ENCODE measurements at regions not wholly inside any gene's neighbourhood (a gene's known extent, or its start where the extent isn't known, plus 50 kb on each side); places are given as distances from the start of the nearest gene placed in this dataset.

- H3K9me3 Mint-ChIP-seq: peaks cover 9% of the 10 kb centered on the region; the same call in 2 of the 3 replicates
- no peak overlapping the region for H2AFZ ChIP-seq
- no peaks in the 10 kb centered on the region for H3F3A ChIP-seq (replicated peaks; ENCODE audit: low read depth)
- no peaks in the 10 kb centered on the region for H3K4me1 ChIP-seq (ENCODE audit: insufficient read depth)
- peaks cover 3% of the 10 kb centered on the region; the same call in 1 of the 3 replicates for H3K36me3 Mint-ChIP-seq (ENCODE audit: low read depth)
- H4K20me1 ChIP-seq (replicated peaks; ENCODE audit: insufficient read depth): no peaks in the 10 kb centered on the region
- ATAC-seq (no peak), DNase-seq (ENCODE audit: low spot score) (no peak)
- H3K4me2 ChIP-seq: no peak overlapping the region
- H3K27ac ChIP-seq (ENCODE audit: low read depth): no peak overlapping the region
- H3K4me1 Mint-ChIP-seq: peaks cover 2% of the 10 kb centered on the region; the same call in 1 of the 3 replicates
- no peak overlapping the region for H3K4me3 Mint-ChIP-seq
- no peaks in the 10 kb centered on the region for H3K36me3 ChIP-seq (ENCODE audit: insufficient read depth)
- H3K79me2 ChIP-seq (replicated peaks; ENCODE audit: insufficient read depth): no peaks in the 10 kb centered on the region
- H3K27ac Mint-ChIP-seq: no peak overlapping the region
- H3K4me3 ChIP-seq: no peak overlapping the region
- peaks cover 11% of the 10 kb centered on the region for H3K9me2 ChIP-seq (ENCODE audit: insufficient read depth)
- no peaks in the 10 kb centered on the region for H3K27me3 ChIP-seq (ENCODE audit: insufficient read depth)
- peaks cover 5% of the 10 kb centered on the region for H3K27me3 Mint-ChIP-seq (ENCODE audit: insufficient read depth, low read depth, poor library complexity)
- no peak for TF ChIP-seq CREB1 (CRISPR knock-in tag; IDR thresholded peaks at IDR 0.05; ENCODE audit: low read depth)
- no peak for TF ChIP-seq REST (IDR thresholded peaks at IDR 0.05; ENCODE audit: unreplicated experiment)
- no peak for TF ChIP-seq ETS1 (IDR thresholded peaks at IDR 0.05)
- no peak for TF ChIP-seq ZNF114 (CRISPR knock-in tag; IDR thresholded peaks at IDR 0.05)
- TF ChIP-seq CTCF (conservative IDR thresholded peaks at IDR 0.05; ENCODE audit: low read depth in 2 of 2): no peak
- no peak for TF ChIP-seq ZNF331 (CRISPR knock-in tag; IDR thresholded peaks at IDR 0.05; ENCODE audit: low read depth)
- TF ChIP-seq NANOG (IDR thresholded peaks at IDR 0.05; ENCODE audit: borderline replicate concordance): no peak
- no peak for TF ChIP-seq EZH2 (IDR thresholded peaks at IDR 0.05; ENCODE audit: low read depth, unreplicated experiment)
- no peak for TF ChIP-seq STAT1 (IDR thresholded peaks at IDR 0.05; ENCODE audit: unreplicated experiment)
- TF ChIP-seq EZH2phosphoT487 (IDR thresholded peaks at IDR 0.05; ENCODE audit: unreplicated experiment): no peak
These were observed 272.0 kb upstream of the TMTC4 start for GRCh38 chr13:100946588-100946987.

Data from GM23338 (cell line).